ENCODE measurements at regions not wholly inside any gene's neighbourhood (a gene's known extent, or its start where the extent isn't known, plus 50 kb on each side); places are given as distances from the start of the nearest gene placed in this dataset.

- H3K27me3 Mint-ChIP-seq (ENCODE audit: low read depth) = no peaks in the 10 kb centered on the region
- DNase-seq (ENCODE audit: low read depth, low spot score) = no peak
- TF ChIP-seq CTCF (conservative IDR thresholded peaks at IDR 0.05) = no peak
- H3K36me3 Mint-ChIP-seq (ENCODE audit: low read depth) = peaks cover 4% of the 10 kb centered on the region
- H3K4me3 Mint-ChIP-seq = no peak overlapping the region
- no peak overlapping the region for H3K27ac Mint-ChIP-seq (ENCODE audit: unreplicated experiment)
- H3K4me1 Mint-ChIP-seq = peaks cover 8% of the 10 kb centered on the region
- H3K9me3 Mint-ChIP-seq = peaks cover 8% of the 10 kb centered on the region
These were observed 61.6 kb upstream of the GYPA start for GRCh38 chr4:144202081-144202480.

GRCh38 chr4:144203155-144203554, 62.6 kb upstream of the GYPA start:
- H3K9me3 Mint-ChIP-seq = peaks cover 4% of the 10 kb centered on the region

GRCh38 chr4:144204431-144204830, 63.9 kb upstream of the GYPA start:
- H3K27ac Mint-ChIP-seq (ENCODE audit: unreplicated experiment) = no peak overlapping the region
- peaks cover 8% of the 10 kb centered on the region for H3K4me1 Mint-ChIP-seq

More at GRCh38 chr4:144203155-144203554, 62.6 kb upstream of the GYPA start:
- no peak for DNase-seq (ENCODE audit: low read depth, low spot score)
- H3K36me3 Mint-ChIP-seq (ENCODE audit: low read depth) = peaks cover 3% of the 10 kb centered on the region
- H3K4me1 Mint-ChIP-seq = peaks cover 8% of the 10 kb centered on the region
- no peak overlapping the region for H3K4me3 Mint-ChIP-seq
- no peaks in the 10 kb centered on the region for H3K27me3 Mint-ChIP-seq (ENCODE audit: low read depth)
- no peak overlapping the region for H3K27ac Mint-ChIP-seq (ENCODE audit: unreplicated experiment)
- no peak for TF ChIP-seq CTCF (conservative IDR thresholded peaks at IDR 0.05)

GRCh38 chr4:144206711-144207110, 66.2 kb upstream of the GYPA start:
- DNase-seq (ENCODE audit: low read depth, low spot score) = no peak
- peaks cover 8% of the 10 kb centered on the region for H3K4me1 Mint-ChIP-seq
- H3K27ac Mint-ChIP-seq (ENCODE audit: unreplicated experiment) = no peak overlapping the region
- H3K36me3 Mint-ChIP-seq (ENCODE audit: low read depth) = no peaks in the 10 kb centered on the region
- H3K4me3 Mint-ChIP-seq = no peak overlapping the region
- no peak for TF ChIP-seq CTCF (conservative IDR thresholded peaks at IDR 0.05)
- no peaks in the 10 kb centered on the region for H3K27me3 Mint-ChIP-seq (ENCODE audit: low read depth)
- H3K9me3 Mint-ChIP-seq = no peaks in the 10 kb centered on the region

More at GRCh38 chr4:144204431-144204830, 63.9 kb upstream of the GYPA start:
- TF ChIP-seq CTCF (conservative IDR thresholded peaks at IDR 0.05) = no peak
- Mint-ChIP-seq H3K27me3 (ENCODE audit: low read depth) (no peaks in the 10 kb centered on the region), H3K4me3 (no peak overlapping the region), H3K36me3 (ENCODE audit: low read depth) (no peaks in the 10 kb centered on the region), H3K9me3 (no peaks in the 10 kb centered on the region)
- no peak for DNase-seq (ENCODE audit: low read depth, low spot score)

- peaks cover 8% of the 10 kb centered on the region for H3K4me1 Mint-ChIP-seq
- TF ChIP-seq CTCF (conservative IDR thresholded peaks at IDR 0.05) = no peak
- no peaks in the 10 kb centered on the region for H3K27me3 Mint-ChIP-seq (ENCODE audit: low read depth)
- no peak overlapping the region for H3K4me3 Mint-ChIP-seq
- DNase-seq (ENCODE audit: low read depth, low spot score) = no peak
- H3K36me3 Mint-ChIP-seq (ENCODE audit: low read depth) = no peaks in the 10 kb centered on the region
- H3K9me3 Mint-ChIP-seq = no peaks in the 10 kb centered on the region
- H3K27ac Mint-ChIP-seq (ENCODE audit: unreplicated experiment) = no peak overlapping the region
These were observed 67.6 kb upstream of the GYPA start for GRCh38 chr4:144208074-144208473.

GRCh38 chr4:144209491-144209890, 69.0 kb upstream of the GYPA start:
- Mint-ChIP-seq H3K36me3 (ENCODE audit: low read depth) (no peaks in the 10 kb centered on the region), H3K9me3 (peaks cover 2% of the 10 kb centered on the region), H3K27me3 (ENCODE audit: low read depth) (no peaks in the 10 kb centered on the region), H3K4me3 (no peak overlapping the region), H3K27ac (ENCODE audit: unreplicated experiment) (no peak overlapping the region), H3K4me1 (no peaks in the 10 kb centered on the region)
- TF ChIP-seq CTCF (conservative IDR thresholded peaks at IDR 0.05) = no peak
- DNase-seq (ENCODE audit: low read depth, low spot score) = no peak

All from neural crest cell (in vitro differentiated cells).